ENCODE measurements at regions not wholly inside any gene's neighbourhood (a gene's known extent, or its start where the extent isn't known, plus 50 kb on each side); places are given as distances from the start of the nearest gene placed in this dataset.

- no peak for DNase-seq
Measured at GRCh38 chr20:52921340-52921739, 50.8 kb upstream of the TSHZ2 start.

DNA sequence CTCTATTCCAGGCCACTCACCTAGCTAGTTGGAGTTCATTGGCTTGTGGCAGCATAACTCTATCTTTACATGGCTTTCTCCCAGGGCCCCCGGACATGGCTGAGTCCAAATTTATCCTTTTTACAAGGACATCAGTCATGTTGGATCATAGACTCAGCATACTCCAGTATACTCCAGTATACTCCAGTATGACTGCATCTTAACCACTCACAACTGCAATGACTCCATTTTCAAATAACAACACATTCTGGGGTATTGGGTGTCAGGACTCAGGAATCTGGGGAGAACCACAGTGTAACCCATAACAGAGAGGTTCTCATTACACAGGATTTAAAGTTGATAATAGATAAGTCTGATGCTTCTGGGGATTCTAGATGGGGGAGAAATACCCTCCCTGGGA is 53.8 kb upstream of the TSHZ2 start:
- no peak for DNase-seq

- DNase-seq, result no peak
Measured at GRCh38 chr20:52915564-52915963, 56.6 kb upstream of the TSHZ2 start.

DNA sequence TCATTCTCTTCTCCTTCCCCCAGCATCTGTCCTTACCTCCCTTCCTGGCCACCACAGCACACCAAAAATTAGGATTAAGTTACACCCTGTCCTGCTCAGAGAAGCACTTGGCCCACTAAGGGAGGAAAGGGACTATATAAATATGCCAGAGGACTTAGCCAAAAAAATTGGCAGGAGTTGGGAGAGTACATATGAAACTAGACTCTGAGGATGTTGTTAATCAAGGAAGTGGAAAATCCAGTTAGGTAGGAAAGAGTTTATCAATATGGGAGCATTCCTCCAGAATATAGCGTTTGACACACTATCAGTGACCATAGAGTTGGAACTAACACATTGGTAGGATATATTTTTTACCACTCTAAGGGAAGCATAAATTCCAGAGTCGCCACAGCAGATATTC is 57.3 kb upstream of the TSHZ2 start:
- no peak for DNase-seq

GRCh38 chr20:52913650-52914387 is 58.3 kb upstream of the TSHZ2 start:
- DNase-seq, result no peak

GRCh38 chr20:52905241-52905994 is 66.7 kb upstream of the TSHZ2 start:
- no peak for DNase-seq

- no peak for DNase-seq
Measured at GRCh38 chr20:52904837-52905236, 67.3 kb upstream of the TSHZ2 start.

DNA sequence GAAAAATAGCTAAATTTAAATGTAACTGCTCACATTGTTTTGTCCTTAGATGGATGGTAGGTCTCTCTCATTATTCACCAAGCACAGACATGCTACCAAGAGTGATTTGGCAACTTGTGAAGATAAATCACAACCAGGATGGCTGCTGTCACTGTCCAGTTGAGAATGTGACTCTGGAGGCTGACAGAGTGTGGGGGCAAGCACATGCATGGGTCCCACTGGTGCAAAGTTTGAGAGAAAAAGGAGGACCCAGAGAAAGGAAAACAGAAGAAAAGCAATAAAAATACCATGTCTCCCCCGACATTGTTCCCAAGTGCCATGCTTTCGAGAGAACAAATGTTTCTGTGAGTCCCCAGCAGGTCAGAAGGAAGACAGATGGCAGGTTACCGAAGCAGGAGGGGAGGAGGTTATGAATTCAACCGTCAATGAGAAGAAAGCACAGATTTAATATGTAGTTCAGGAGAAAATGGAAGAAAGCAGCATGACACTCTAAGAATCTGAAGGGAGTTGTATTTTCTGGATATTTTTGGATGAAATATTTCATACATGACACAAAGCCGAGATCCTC is 73.0 kb upstream of the TSHZ2 start:
- DNase-seq, result no peak

DNA sequence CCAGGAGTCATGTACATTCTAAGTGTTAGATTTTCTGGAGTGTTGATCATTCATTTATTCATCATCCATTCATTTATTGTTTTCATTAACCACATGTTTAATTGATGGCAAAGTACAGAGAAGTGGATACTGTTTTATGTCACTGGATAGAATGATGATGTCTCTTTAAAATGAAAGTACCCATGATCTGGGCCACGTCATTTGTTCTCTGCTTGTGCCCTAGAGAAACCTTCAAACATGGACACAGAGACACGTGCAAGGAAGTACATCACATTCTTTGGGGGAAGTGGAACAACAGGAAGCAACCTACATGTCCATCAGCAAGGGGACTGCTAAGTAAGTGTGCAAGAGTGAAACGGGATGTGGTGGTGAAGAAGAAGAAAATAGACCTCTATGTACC is 75.8 kb upstream of the TSHZ2 start:
- DNase-seq, result no peak

DNA sequence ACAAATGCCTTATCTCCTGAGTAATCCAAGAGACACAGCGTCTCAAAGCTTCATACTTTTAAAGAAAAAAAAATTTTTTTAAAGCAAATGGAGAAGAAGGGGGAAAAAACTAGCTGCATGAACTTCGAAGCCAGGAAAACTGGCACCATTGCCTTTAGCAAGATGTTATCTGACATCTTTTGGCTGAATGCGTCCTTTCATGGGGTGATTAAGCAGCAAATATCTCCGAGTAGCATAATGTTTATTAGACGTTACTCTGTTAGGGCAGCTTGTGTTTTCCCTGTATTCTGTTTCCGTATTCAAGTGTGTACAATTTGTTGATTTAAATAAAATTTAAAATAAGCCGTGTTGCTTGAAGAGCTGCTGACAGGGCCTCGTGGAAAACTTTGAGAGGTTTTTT is 76.5 kb upstream of the TSHZ2 start:
- no peak for DNase-seq

DNA sequence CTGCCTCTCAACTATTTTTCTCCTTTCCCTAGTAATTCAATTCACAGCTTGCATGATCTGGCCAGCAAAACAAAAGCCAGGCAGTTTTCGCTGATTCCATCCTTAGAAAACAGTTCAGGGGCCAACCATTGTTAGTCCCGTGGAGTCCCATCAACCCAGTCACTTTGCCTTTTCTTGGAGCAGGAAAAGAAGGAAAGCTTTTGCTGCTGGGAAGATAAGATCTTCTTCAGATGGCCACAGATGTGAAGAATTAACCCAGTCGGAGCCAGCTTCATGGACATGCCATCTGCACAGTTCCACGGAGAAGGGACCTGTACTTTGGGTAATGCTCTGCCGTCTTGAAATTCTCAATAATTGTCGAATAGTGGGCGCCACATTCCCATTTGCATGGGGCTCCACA is 76.9 kb upstream of the TSHZ2 start:
- DNase-seq, result no peak

DNA sequence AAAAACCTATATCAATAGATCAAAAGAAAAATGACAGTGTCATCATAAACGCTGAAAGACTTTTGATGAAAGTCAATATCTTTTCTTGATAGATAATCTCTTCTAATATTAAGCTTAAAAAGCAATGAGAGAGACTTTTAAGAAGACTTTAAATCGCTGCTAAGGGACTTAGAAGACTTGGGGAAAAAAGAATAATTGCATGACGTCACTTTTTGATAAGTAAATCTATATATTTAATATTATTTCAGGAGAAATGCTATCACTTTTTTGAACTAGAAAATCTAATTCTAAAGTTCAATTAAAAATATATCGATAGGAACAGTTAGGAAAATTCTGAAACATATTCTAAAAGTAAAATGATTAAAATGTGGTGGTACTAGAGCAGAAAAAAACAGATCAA is 78.7 kb upstream of the TSHZ2 start:
- no peak for DNase-seq

DNA sequence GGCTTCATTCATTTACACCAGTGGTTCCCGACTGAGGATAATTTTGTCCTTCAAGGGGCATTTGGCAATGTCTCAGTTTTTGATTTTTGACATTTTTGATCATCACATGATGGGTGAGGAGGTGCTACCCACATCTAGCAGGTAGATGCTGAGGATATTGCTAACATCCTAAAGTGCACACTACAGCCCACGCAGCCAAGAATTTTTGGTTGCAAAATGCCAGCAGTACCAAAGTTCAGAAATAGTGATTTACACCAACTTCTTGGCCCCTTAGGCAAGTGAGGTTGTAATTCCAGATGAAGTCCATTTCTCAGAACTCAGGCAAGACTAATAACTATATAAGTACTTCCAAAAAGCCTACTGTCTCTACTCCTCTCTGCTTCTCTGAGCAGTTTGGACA is 80.1 kb upstream of the TSHZ2 start:
- no peak for DNase-seq

DNA sequence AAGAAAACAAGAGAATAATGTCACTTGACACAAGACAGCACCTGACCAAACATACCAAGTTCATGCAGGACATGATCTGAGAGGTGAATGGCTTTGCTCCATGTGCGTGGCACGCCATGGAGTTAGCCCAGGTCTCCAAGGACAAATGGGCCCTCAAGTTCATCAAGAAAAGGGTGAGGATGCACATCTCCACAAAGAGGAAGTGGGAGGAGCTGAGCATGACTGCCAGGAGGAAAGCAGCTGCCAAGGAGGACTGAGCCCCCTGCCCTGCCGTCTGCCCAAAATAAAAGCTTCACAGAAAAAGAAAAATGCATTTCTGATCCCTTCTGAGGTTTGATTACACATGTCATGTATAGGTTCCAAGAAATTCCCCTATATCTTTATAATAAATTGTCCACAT is 82.0 kb upstream of the TSHZ2 start:
- no peak for DNase-seq

- DNase-seq, result no peak
Measured at GRCh38 chr20:52889225-52889624, 82.9 kb upstream of the TSHZ2 start.

DNA sequence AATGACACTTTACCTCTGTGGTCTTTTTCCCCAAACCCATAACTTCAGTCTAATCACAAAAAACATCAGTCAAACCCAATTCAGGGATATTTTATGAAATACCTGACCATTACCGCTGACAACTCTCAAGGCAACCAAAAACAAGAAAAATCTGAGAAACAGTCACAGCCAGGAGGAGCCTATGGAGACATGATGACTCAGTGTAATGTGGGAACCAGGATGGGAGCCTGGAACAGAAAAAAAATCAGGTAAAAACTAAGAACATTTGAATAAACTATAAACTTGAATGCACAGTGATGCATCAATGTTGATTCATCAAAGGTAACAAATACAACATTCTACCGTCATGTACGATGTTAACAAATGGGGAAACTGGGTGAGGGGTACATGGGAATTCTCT is 84.1 kb upstream of the TSHZ2 start:
- DNase-seq, result no peak

- no peak for DNase-seq
Measured at GRCh38 chr20:52880997-52881396, 91.2 kb upstream of the TSHZ2 start.

DNA sequence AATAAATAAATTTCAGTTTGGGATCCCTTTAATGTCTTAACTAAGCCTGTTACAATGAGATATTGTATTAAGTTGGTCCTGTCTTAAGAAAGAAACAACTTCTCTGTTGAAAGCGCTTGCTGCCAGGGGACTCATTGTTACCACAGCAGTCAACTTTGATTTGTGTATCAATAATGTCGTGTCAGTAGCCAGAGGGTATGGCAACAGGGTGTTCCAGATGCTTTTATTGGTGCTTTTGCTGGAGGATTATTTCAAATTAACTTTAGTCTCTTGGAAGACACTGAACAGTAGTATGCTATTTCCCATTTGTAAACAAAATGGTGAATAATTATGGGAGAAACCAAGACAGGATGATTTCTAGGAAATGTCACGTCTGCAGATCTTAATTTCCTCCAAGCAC is 91.9 kb upstream of the TSHZ2 start:
- DNase-seq, result no peak

GRCh38 chr20:52874241-52874640 is 97.9 kb upstream of the TSHZ2 start:
- DNase-seq, result no peak

DNA sequence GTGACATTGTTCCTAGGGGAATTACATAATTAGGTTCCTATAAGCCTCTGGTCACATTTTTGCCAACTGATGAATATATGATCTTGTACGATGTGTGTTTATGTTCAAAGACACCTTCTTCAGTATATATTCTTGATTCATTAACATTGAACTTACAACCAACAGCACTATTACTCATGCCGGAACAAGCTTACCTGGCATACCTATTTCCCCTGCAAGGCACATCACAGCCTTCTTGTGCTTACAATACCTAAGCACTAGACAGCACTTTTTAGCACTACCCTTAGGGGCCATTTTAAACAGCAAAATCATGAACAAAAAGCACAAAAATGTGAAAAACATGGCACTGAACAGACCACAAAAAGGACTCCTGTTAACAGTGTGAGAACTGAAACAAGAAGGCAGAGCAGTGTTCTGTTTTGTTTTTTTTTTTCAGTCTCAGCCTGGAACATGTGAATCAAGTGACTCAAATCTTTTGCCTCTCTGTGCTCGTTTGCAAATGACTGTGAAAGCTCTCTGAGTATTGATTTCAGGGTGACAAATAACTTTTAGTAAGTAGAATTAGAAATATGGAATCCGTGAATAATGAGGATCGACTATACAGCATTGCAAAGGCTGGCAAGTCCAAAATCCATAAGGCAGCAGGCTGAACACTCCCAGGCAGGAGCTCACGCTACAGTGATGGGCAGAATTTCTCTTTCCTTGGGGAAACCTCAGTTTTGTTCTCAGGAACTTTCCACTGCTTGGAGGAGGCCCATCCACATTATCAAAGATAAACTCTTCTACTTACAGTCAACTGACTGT is 102.3 kb upstream of the TSHZ2 start:
- no peak for DNase-seq

GRCh38 chr20:52869276-52869675 is 102.9 kb upstream of the TSHZ2 start:
- DNase-seq, result no peak

DNA sequence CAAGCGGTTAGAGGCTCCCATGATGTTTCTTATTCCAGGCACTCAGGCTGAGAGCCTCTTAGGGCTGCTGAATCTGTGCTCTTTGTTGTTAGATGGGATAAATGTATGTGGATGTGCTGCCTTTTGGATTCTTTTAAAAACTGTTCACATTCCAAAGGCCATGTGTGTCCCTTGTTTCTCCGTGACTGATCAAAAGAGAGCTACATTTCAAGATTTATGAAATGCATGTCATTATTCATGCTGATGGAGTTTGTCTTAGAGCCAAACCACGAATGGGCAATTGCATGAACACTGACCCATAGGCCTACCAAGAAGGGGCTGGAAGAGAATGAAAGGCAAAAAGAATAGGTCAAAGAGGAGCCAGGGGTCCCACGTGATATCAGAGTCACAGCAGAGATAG is 104.9 kb upstream of the TSHZ2 start:
- no peak for DNase-seq

- DNase-seq, result no peak
Measured at GRCh38 chr20:52864916-52865605, 107.1 kb upstream of the TSHZ2 start.
